ENCODE measurements at regions not wholly inside any gene's neighbourhood (a gene's known extent, or its start where the extent isn't known, plus 50 kb on each side); places are given as distances from the start of the nearest gene placed in this dataset.

- no peak for TF ChIP-seq CTCF (IDR thresholded peaks at IDR 0.05; ENCODE audit: poor library complexity, severe bottlenecking)
- no peaks in the 10 kb centered on the region for H3K9me3 ChIP-seq (ENCODE audit: severe bottlenecking)
- H3K27me3 ChIP-seq (ENCODE audit: insufficient read depth, poor library complexity, severe bottlenecking), result peaks cover 4% of the 10 kb centered on the region
- no peaks in the 10 kb centered on the region for H3K36me3 ChIP-seq (ENCODE audit: low read depth)
- no peak overlapping the region for H3K4me3 ChIP-seq (ENCODE audit: severe bottlenecking)
- no peaks in the 10 kb centered on the region for H3K4me1 ChIP-seq (ENCODE audit: insufficient read depth, poor library complexity, severe bottlenecking)
- ATAC-seq (ENCODE audit: low read depth) (no peak), DNase-seq (ENCODE audit: low spot score) (no peak)
- no peak overlapping the region for H3K27ac ChIP-seq (ENCODE audit: poor library complexity, severe bottlenecking)
Observed at GRCh38 chr9:26325444-26325829, 567.2 kb downstream of the CAAP1 start.

- H3K4me1 ChIP-seq (ENCODE audit: insufficient read depth, poor library complexity, severe bottlenecking), result no peaks in the 10 kb centered on the region
Observed at GRCh38 chr9:26324786-26325443, 567.7 kb downstream of the CAAP1 start.

DNA sequence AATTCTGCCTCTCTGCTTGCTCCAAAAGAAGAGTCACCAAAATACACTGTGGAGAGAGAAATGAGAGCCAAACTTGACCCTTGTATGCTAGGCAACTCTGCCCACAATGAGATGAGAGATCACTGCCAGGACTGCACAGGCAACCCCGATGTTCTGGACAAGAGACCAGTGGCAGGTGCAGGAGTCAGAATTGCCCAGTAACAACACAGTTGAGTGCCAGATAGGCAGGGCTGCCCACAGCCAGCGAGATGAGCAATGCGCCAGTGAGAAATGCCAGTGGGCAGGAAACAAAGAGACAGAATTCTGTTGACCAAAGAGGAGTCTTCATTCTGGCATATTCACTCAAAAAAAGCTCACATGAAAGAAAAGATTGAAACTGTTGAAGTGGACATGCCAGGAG lies 570.7 kb downstream of the CAAP1 start:
- Histone ChIP-seq H3K4me1 (ENCODE audit: insufficient read depth, poor library complexity, severe bottlenecking) (no peaks in the 10 kb centered on the region), H3K4me3 (ENCODE audit: severe bottlenecking) (no peak overlapping the region), H3K36me3 (ENCODE audit: low read depth) (no peaks in the 10 kb centered on the region), H3K27me3 (ENCODE audit: insufficient read depth, poor library complexity, severe bottlenecking) (no peaks in the 10 kb centered on the region), H3K27ac (ENCODE audit: poor library complexity, severe bottlenecking) (no peak overlapping the region), H3K9me3 (ENCODE audit: severe bottlenecking) (no peaks in the 10 kb centered on the region)
- TF ChIP-seq CTCF (IDR thresholded peaks at IDR 0.05; ENCODE audit: poor library complexity, severe bottlenecking), result no peak
- DNase-seq (ENCODE audit: low spot score), result no peak
- no peak for ATAC-seq (ENCODE audit: low read depth)

More at GRCh38 chr9:26324786-26325443, 567.7 kb downstream of the CAAP1 start:
- no peak for TF ChIP-seq CTCF (IDR thresholded peaks at IDR 0.05; ENCODE audit: poor library complexity, severe bottlenecking)
- DNase-seq (ENCODE audit: low spot score), result no peak
- no peak overlapping the region for H3K27ac ChIP-seq (ENCODE audit: poor library complexity, severe bottlenecking)
- H3K9me3 ChIP-seq (ENCODE audit: severe bottlenecking), result no peaks in the 10 kb centered on the region
- no peak for ATAC-seq (ENCODE audit: low read depth)
- H3K36me3 ChIP-seq (ENCODE audit: low read depth), result no peaks in the 10 kb centered on the region
- no peak overlapping the region for H3K4me3 ChIP-seq (ENCODE audit: severe bottlenecking)
- peaks cover 4% of the 10 kb centered on the region for H3K27me3 ChIP-seq (ENCODE audit: insufficient read depth, poor library complexity, severe bottlenecking)

DNA sequence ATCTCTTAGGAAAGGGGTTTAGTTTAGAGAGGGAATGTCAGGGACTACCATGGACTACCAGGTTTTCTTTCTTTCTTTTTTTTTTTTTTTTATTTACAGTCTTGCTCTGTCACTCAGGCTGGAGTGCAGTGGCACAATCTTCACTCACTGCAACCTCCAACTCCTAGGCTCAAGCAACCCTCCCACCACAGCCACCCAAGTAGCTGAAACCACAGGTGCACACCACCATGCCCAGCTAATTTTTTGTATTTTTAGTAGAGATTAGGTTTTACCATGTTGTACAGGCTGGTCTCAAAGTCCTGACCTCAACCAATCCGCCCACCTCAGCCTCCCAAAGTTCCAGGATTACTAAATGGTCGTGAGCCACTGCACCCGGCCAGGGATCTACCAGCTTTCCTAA lies 572.7 kb downstream of the CAAP1 start:
- Histone ChIP-seq H3K36me3 (ENCODE audit: low read depth) (no peaks in the 10 kb centered on the region), H3K4me1 (ENCODE audit: insufficient read depth, poor library complexity, severe bottlenecking) (no peaks in the 10 kb centered on the region), H3K9me3 (ENCODE audit: severe bottlenecking) (no peaks in the 10 kb centered on the region), H3K27ac (ENCODE audit: poor library complexity, severe bottlenecking) (no peak overlapping the region), H3K27me3 (ENCODE audit: insufficient read depth, poor library complexity, severe bottlenecking) (no peaks in the 10 kb centered on the region), H3K4me3 (ENCODE audit: severe bottlenecking) (no peak overlapping the region)
- ATAC-seq (ENCODE audit: low read depth), result no peak
- DNase-seq (ENCODE audit: low spot score), result no peak
- no peak for TF ChIP-seq CTCF (IDR thresholded peaks at IDR 0.05; ENCODE audit: poor library complexity, severe bottlenecking)

- no peak for TF ChIP-seq CTCF (IDR thresholded peaks at IDR 0.05; ENCODE audit: poor library complexity, severe bottlenecking)
- Histone ChIP-seq H3K4me3 (ENCODE audit: severe bottlenecking) (no peak overlapping the region), H3K36me3 (ENCODE audit: low read depth) (no peaks in the 10 kb centered on the region), H3K27me3 (ENCODE audit: insufficient read depth, poor library complexity, severe bottlenecking) (no peaks in the 10 kb centered on the region), H3K27ac (ENCODE audit: poor library complexity, severe bottlenecking) (no peak overlapping the region), H3K9me3 (ENCODE audit: severe bottlenecking) (no peaks in the 10 kb centered on the region), H3K4me1 (ENCODE audit: insufficient read depth, poor library complexity, severe bottlenecking) (peaks cover 5% of the 10 kb centered on the region)
- ATAC-seq (ENCODE audit: low read depth), result no peak
- no peak for DNase-seq (ENCODE audit: low spot score)
Observed at GRCh38 chr9:26313108-26313507, 579.5 kb downstream of the CAAP1 start.

All from RWPE2 (cell line).